ENCODE measurements at regions not wholly inside any gene's neighbourhood (a gene's known extent, or its start where the extent isn't known, plus 50 kb on each side); places are given as distances from the start of the nearest gene placed in this dataset.

DNA sequence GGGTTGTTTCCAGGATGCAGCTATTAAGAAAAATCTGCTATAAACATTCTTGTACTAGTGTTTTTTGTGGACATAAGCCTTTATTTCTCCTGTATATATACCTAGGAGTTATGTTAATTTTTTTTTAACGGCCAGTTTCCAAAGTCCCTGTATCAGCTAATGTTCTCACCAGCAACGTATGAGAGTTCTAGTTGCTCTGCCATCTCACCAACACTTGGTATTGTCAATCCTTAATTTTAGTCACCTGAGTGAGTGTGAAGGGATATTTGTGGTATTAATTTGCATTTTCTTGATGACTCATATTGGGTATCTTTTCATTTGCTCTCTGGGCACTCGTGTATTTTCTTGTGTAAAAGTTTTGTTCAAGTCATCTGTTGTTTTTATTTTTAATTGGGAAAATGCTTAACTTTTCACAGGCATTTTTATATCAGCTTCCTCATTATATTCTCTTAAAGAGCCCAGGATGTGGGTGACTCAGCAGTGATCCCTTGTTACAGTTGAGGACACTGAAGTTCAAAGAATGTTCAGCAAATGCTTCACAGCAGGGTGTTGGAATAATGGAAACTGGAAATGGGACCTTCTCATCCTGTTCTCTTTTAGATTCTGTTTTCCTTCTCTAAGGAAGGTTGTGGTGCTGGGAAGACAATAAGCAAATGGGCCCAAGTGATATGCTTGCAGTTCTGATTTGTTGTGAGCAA is 176.3 kb upstream of the PRNP start:
- no peak for DNase-seq

DNA sequence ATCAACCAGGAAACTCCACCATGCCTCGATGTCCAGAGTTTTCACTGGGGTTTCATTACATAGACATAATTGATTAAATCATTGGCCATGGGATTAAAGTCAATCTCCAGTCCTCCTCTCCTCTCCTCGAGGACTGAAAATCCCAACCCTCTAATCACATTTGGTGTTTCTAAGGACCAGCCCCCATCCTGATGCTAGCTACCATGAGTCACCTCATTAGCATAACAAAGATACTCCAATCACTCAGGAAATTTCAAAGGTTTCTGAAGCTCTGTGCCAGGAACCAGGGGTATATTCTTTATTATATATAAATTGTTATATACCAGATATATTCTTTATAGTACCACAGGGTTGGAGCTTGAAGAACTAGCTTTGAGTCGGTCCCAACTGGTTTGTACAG is 177.5 kb upstream of the PRNP start:
- DNase-seq, result no peak

GRCh38 chr20:4507288-4507719 is 179.0 kb upstream of the PRNP start:
- DNase-seq, result no peak

DNA sequence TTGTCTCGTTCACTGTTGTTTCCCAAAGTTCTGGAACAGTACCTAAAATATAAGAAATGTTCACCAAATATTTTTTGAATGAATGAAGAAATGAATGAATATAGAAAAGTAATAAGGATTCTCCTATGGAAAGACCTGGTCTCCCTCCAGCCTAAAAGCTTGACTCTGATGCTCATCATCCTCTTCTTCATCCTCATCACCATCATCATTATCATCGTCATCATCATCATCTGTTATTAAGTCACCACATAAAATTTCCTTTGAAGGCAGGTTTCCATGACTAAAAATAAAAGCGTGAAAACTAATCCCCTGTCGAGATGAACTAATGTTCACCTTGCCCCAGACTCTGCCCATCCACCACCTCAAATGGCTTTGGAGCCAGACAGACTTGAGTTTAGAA is 181.4 kb upstream of the PRNP start:
- DNase-seq, result no peak

- no peak for DNase-seq
These were observed 183.5 kb upstream of the PRNP start for GRCh38 chr20:4502756-4503155.

- no peak for DNase-seq
These were observed 192.9 kb upstream of the PRNP start for GRCh38 chr20:4493386-4493785.

DNA sequence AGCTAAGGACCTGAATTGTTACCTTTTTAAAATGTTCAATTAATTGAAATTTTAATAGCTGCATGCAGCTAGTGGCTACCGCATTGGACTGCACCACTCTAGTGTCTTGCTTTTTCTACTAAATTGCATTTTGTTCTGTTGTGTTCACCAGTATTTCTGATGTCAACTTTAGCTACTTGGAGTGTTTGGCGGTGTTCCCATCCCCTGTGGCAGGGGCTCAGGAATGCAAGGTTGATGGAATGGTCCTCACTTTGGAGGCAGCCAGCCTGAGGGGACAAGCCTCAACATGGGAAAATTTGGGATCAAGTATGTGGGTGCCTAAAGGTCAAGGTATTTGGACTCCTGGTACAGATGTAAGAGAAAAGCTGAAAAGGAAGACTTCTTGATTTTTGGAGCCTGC is 194.6 kb upstream of the PRNP start:
- DNase-seq, result no peak

DNA sequence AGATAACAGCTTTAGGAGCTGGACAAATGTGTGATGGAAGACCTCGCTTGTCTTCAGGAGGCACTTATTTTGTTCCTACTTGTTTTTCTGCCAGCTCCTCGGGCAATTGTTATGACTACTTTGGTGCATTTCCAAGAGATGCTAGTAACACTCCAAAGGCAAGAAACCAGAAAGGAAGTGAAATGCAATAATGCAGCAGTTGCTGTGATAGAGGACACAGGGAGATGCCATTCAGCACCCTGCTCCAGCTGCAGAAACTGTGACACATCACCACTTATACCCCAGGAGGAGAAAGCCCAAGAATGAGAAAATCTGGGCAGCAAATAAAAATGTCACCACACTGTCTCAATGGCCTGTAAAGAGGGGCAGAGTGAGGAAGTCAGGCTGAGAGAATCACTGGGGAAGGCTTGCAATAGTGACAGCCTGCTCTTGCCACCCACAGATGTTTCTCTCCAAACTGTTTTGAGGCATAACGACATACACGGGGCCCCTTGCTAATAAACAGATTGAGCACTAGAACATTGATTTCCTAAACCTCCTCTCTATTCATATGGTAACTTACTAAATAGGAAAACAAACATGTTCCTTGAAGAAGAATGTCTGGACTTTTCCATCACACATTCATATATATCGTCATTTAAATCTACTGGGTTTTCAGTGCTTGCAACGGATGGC is 195.5 kb upstream of the PRNP start:
- DNase-seq, result no peak

- no peak for DNase-seq
These were observed 196.2 kb upstream of the PRNP start for GRCh38 chr20:4490045-4490444.

- no peak for DNase-seq
These were observed 197.6 kb upstream of the PRNP start for GRCh38 chr20:4488407-4489339.

DNA sequence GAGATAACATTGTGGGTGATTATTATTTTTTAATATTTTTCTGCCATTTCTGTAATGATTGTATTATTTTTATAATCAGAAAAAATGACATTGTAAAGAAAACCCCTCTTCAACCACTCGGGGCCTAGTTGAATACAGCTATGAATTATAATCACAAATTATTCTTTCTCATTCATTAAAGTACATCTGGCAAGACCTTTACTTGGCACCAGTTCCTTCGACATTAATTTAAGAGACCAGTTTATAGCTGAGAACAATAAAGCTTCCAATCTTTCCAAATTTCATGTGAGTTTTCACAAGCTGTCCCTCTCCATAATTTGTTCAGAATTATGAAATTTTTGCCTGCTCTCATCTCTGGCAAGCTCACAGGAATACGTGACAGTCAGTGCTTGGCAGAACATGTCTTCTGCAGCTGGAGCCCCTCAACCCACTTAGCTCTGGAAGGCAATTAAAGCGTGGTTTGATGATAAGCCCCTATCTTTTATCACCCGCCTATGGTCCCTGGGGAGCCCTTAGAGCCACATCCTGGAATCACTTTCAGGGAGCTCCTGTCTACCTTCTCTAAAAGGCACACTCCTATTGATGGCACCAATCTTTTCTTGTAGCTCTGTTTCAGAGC is 201.8 kb upstream of the PRNP start:
- DNase-seq, result no peak

- no peak for DNase-seq
These were observed 202.3 kb upstream of the PRNP start for GRCh38 chr20:4483961-4484360.

DNA sequence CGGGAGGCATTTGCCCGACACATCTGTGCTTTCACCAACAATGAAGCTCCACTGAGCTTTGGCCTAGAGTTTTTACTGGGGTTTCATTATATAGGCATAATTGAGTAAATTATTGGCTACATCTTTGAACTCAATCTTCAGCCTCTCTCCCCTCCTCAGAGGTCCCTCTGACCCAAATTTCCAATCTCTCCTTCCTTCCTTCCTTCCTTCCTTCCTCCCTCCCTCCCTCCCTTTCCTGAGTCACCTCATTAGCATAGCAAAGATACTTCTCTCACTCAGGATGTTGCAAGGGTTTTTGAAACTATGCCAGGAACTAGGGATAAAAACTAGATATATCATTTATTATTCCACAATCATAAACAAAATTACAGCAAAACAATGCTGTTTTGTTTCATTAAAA is 202.8 kb upstream of the PRNP start:
- DNase-seq, result no peak

DNA sequence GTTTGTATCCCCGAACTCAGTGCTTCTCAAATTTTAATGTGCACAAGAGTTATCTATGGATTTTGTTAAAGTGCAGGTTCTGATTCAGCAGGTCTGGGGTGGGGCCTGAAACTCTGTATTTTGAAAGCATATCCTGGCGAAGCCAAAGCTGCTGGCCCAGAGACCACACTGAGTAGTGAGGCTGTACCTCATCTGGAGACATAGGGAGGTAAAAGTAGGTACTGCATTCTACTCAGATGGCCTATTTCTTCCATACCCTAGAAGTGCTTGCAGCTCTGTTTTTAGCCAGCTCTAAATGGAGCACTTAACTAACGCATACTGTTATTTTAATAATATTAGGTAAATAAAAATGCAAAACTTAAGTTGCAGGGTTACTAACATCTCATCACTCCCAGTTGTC is 206.2 kb upstream of the PRNP start:
- no peak for DNase-seq

GRCh38 chr20:4476903-4477500 is 209.3 kb upstream of the PRNP start:
- DNase-seq, result no peak

DNA sequence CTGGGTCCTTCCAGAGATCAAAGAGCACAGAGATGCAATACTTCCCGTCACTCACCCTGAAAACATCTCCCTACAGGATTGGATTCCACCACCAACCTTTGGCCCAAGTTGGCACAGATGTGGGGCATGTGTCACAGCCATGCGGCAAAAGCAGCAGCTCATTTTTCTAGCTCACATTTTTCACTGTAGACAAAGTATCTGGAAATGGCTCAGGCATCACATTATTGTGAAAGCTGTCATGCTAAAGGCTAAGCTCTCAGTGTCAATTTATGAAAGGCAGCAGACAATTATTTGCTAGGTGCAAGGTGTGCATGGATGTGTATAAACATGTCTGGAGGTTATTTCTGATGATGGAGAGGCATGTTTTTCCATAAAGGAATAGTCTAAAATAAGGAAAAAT is 213.3 kb upstream of the PRNP start:
- DNase-seq, result no peak

DNA sequence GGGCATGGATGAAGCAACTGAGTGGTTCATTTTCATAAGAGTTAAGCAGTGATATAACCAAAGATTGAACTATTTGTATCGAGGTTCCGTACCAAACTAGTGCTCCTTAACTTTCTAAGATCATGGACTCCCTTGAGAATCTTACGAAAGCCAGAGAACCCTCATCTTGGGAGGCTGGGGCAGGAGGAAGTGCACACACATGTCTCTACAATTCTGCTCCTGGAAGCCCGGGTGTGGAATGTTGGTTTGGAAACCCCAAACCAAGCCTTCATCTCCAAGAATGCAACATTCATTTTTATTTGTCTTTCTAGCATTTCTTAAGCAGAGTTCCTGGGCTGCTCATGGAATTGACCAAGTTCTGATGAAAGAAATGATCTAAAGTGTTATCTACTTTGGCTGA is 215.0 kb upstream of the PRNP start:
- DNase-seq, result no peak

DNA sequence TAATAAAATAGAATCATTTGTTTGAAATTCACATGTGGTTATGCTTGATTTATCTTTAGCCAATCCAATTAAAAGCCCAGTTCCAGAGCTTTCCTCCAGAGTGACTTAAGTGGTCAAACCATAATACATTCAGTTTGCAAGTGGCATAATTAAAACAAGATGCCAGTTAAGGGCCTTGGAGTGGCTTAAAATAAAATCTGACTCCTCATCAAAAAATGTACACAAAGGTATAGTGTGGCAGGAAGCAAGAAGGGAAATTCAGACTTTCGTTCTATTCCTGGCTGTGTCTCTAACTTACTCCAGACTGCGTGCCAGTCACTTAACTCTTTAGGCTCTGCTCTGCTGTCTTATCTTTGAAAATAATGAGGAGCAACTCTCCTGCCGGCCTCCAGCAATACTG is 215.9 kb upstream of the PRNP start:
- no peak for DNase-seq

GRCh38 chr20:4469910-4470309 is 216.3 kb upstream of the PRNP start:
- no peak for DNase-seq

DNA sequence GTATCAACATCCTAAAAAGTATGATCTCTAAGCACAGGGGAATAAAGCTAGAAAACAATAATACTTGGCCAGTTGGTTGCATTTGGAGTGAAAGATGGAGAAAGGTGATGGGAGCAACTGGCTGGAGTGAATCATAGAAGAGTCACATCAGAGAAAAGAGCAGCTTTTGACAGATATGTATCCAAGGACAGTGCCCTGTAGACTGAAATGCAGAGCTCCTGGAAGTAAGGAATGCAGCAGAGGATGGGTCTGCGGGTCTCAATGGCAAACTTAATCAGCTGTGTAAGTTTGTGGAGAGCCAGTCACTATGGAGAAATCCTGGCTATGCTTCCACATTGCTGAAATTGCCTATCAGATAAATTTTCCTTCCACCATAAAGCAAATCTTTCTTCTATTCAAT is 218.1 kb upstream of the PRNP start:
- DNase-seq, result no peak

GRCh38 chr20:4465855-4466545 is 216.9 kb upstream of the ADRA1D start:
- no peak for DNase-seq

DNA sequence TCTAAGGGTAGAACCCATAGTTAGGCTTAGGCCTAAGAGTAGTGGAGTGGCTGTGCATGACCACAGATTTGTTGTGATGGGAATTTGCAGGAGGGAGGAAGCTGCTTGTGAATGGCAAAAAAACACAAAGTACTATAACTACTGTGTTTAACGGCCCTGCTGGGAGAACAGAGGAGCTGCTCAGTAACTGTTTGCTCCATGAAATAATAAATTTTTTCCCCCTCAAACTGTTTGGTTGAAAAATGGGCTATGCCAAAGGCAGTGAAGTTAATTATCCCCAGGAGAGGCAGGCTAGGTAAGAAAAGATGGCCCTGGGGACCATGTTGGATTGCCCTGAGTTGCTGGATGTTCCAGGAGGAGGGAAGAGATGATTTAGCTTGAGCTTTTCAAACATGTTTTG is 216.1 kb upstream of the ADRA1D start:
- DNase-seq, result no peak
